Prostate gland (tissue), 2 donors: ENCODE measurements at regions not wholly inside any gene's neighbourhood (a gene's known extent, or its start where the extent isn't known, plus 50 kb on each side); places are given as distances from the start of the nearest gene placed in this dataset.

Experiments used
- POLR2A ChIP-seq: fragments of 450-650 bp; IDR thresholded peaks from one replicate; pipeline ENCODE4 v1.6.1; 2016; ENCODE audit warnings: antibody characterized with exemption, mild to moderate bottlenecking
- POLR2AphosphoS5 ChIP-seq: sonication (generic); formaldehyde crosslinking; IDR thresholded peaks from one replicate; pipeline ENCODE4 v1.6.1; 2017; ENCODE audit warnings: antibody characterized with exemption
- TF ChIP-seq, protein P1 (sequence below), 4 experiments: fragments of 200-600 bp in 2 of 4; fragments of 450-650 bp in 2 of 4; sonication (generic) in 2 of 4; IDR thresholded peaks; 1 replicate in 3 of 4; 2 replicates in 1 of 4; pipeline ENCODE4 v1.5.1; 2016 to 2019; ENCODE audit warnings: antibody characterized with exemption in 4 of 4, mild to moderate bottlenecking in 2 of 4, moderate library complexity in 2 of 4

DNA sequence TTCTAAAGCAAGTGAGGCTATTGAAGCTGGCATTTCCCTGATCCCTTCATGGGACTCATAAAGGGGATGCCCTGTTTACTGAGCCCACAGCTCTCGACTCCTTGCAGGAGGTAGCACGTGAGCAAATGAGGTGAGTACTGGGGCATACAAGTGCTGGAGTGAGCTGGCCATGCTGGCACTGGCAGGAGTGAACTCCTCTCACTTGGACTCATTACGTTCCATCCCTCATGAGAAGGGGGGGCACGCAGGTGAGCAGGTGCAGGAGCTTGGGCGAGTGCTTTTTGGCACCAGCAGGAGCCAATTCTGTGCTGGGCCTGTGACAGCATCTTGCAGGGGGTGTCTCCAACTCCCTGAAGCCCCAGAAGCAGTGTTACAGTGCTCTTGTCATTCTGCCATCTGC lies 337.1 kb upstream of the CA10 start:
- TF ChIP-seq, protein P1, sequence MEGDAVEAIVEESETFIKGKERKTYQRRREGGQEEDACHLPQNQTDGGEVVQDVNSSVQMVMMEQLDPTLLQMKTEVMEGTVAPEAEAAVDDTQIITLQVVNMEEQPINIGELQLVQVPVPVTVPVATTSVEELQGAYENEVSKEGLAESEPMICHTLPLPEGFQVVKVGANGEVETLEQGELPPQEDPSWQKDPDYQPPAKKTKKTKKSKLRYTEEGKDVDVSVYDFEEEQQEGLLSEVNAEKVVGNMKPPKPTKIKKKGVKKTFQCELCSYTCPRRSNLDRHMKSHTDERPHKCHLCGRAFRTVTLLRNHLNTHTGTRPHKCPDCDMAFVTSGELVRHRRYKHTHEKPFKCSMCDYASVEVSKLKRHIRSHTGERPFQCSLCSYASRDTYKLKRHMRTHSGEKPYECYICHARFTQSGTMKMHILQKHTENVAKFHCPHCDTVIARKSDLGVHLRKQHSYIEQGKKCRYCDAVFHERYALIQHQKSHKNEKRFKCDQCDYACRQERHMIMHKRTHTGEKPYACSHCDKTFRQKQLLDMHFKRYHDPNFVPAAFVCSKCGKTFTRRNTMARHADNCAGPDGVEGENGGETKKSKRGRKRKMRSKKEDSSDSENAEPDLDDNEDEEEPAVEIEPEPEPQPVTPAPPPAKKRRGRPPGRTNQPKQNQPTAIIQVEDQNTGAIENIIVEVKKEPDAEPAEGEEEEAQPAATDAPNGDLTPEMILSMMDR (IDR thresholded peaks at IDR 0.05), result no peak
- TF ChIP-seq POLR2AphosphoS5, result no peak
- no peak for TF ChIP-seq POLR2A
